ENCODE measurements at regions not wholly inside any gene's neighbourhood (a gene's known extent, or its start where the extent isn't known, plus 50 kb on each side); places are given as distances from the start of the nearest gene placed in this dataset.

- Histone ChIP-seq H3K9ac (ENCODE audit: low read depth in 1 of 2, low read length in 2 of 2) (no peak overlapping the region), H3K4me1 (ENCODE audit: control insufficient read depth in 4 of 4, insufficient read depth in 4 of 4, low read length in 3 of 4) (no peaks in the 10 kb centered on the region), H3K4me3 (ENCODE audit: low read depth in 1 of 3, low read length in 3 of 3) (no peak overlapping the region), H3K27ac (ENCODE audit: low read depth in 1 of 2, low read length in 2 of 2) (no peak overlapping the region), H3K9me3 (ENCODE audit: control insufficient read depth in 4 of 4, low read length in 3 of 4) (no peaks in the 10 kb centered on the region), H3K27me3 (ENCODE audit: control insufficient read depth in 4 of 4, insufficient read depth in 4 of 4, low read length in 3 of 4) (no peaks in the 10 kb centered on the region), H3K36me3 (ENCODE audit: control insufficient read depth in 4 of 4, insufficient read depth in 3 of 4, low read depth in 1 of 4, low read length in 3 of 4) (no peaks in the 10 kb centered on the region)
- no peak for DNase-seq (ENCODE audit: low spot score)
- WGBS = 73% methylated on average over 3 of the region's 3 CpGs
- TF ChIP-seq RAD21 (IDR thresholded peaks at IDR 0.05) = no peak
Observed at GRCh38 chr14:86334355-86334754, 804.4 kb downstream of the FLRT2 start.

GRCh38 chr14:86333493-86333892 lies 803.5 kb downstream of the FLRT2 start:
- WGBS = 85% methylated on average over 1 of the region's 1 CpG
- no peaks in the 10 kb centered on the region for H3K27me3 ChIP-seq (ENCODE audit: control insufficient read depth in 4 of 4, insufficient read depth in 4 of 4, low read length in 3 of 4)
- DNase-seq (ENCODE audit: low spot score) = no peak

More at GRCh38 chr14:86333493-86333892, 803.5 kb downstream of the FLRT2 start:
- no peaks in the 10 kb centered on the region for H3K4me1 ChIP-seq (ENCODE audit: control insufficient read depth in 4 of 4, insufficient read depth in 4 of 4, low read length in 3 of 4)
- no peaks in the 10 kb centered on the region for H3K36me3 ChIP-seq (ENCODE audit: control insufficient read depth in 4 of 4, insufficient read depth in 3 of 4, low read depth in 1 of 4, low read length in 3 of 4)
- H3K9me3 ChIP-seq (ENCODE audit: control insufficient read depth in 4 of 4, low read length in 3 of 4) = no peaks in the 10 kb centered on the region
- TF ChIP-seq FOXA2 (IDR thresholded peaks at IDR 0.05) = no peak
- TF ChIP-seq RXRA (IDR thresholded peaks at IDR 0.05) = no peak
- no peak for TF ChIP-seq FOXA1 (IDR thresholded peaks at IDR 0.05)
- no peak for TF ChIP-seq JUND (IDR thresholded peaks at IDR 0.05)
- TF ChIP-seq, protein P1, sequence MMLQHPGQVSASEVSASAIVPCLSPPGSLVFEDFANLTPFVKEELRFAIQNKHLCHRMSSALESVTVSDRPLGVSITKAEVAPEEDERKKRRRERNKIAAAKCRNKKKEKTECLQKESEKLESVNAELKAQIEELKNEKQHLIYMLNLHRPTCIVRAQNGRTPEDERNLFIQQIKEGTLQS (IDR thresholded peaks at IDR 0.05) = no peak
- no peak for TF ChIP-seq REST (IDR thresholded peaks at IDR 0.05)
- TF ChIP-seq RAD21 (IDR thresholded peaks at IDR 0.05) = no peak
- TF ChIP-seq, protein P2, sequence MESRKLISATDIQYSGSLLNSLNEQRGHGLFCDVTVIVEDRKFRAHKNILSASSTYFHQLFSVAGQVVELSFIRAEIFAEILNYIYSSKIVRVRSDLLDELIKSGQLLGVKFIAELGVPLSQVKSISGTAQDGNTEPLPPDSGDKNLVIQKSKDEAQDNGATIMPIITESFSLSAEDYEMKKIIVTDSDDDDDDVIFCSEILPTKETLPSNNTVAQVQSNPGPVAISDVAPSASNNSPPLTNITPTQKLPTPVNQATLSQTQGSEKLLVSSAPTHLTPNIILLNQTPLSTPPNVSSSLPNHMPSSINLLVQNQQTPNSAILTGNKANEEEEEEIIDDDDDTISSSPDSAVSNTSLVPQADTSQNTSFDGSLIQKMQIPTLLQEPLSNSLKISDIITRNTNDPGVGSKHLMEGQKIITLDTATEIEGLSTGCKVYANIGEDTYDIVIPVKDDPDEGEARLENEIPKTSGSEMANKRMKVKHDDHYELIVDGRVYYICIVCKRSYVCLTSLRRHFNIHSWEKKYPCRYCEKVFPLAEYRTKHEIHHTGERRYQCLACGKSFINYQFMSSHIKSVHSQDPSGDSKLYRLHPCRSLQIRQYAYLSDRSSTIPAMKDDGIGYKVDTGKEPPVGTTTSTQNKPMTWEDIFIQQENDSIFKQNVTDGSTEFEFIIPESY (IDR thresholded peaks at IDR 0.05) = no peak
- TF ChIP-seq YY1 (IDR thresholded peaks at IDR 0.05) = no peak
- TF ChIP-seq SP1 (IDR thresholded peaks at IDR 0.05) = no peak
- no peak for TF ChIP-seq EGR1 (IDR thresholded peaks at IDR 0.05; ENCODE audit: low read depth in 2 of 2)
- TF ChIP-seq GABPA (IDR thresholded peaks at IDR 0.05 in 1 of 2, conservative IDR thresholded peaks at IDR 0.05 in 1 of 2) = no peak
- no peak overlapping the region for H3K4me3 ChIP-seq (ENCODE audit: low read depth in 1 of 3, low read length in 3 of 3)
- no peak overlapping the region for H3K9ac ChIP-seq (ENCODE audit: low read depth in 1 of 2, low read length in 2 of 2)
- H3K27ac ChIP-seq (ENCODE audit: low read depth in 1 of 2, low read length in 2 of 2) = no peak overlapping the region
